ENCODE measurements at regions not wholly inside any gene's neighbourhood (a gene's known extent, or its start where the extent isn't known, plus 50 kb on each side); places are given as distances from the start of the nearest gene placed in this dataset.

DNA sequence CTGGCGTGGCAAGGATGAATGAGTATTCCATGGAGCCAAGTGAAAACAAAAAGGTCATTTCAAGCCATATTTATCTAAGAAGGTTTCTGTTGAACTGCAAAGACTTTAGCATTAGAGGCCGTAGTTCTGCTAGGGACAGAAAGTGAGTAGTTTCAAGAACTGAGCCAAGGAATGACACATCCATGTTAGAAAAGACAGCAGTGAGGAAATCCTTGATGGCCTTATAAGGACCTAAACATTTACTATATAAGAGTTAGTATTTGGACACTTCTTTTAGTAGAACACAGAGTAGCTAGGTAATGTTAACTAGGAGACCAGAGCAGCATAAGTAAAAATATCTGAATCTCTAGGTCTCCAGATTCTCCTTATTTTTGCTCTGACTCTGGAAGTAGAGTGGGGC, 329.8 kb upstream of the SEMA3D start:
- Histone ChIP-seq H3K79me2 (ENCODE audit: control insufficient read depth, insufficient read depth, low read length) (no peaks in the 10 kb centered on the region), H3K9me1 (ENCODE audit: control insufficient read depth, extremely low read depth, insufficient read depth, low read length) (no peaks in the 10 kb centered on the region), H2AFZ (ENCODE audit: control insufficient read depth, low read length) (no peak overlapping the region), H3K9ac (ENCODE audit: control insufficient read depth, extremely low read depth, insufficient read depth, low read length) (no peak overlapping the region), H3K9me3 (ENCODE audit: control insufficient read depth, low read depth, low read length) (no peaks in the 10 kb centered on the region), H3K27me3 (ENCODE audit: control insufficient read depth, extremely low read depth, insufficient read depth, low read length) (no peaks in the 10 kb centered on the region), H4K20me1 (ENCODE audit: control insufficient read depth, extremely low read depth, insufficient read depth, low read length) (no peaks in the 10 kb centered on the region), H3K4me2 (ENCODE audit: control insufficient read depth, extremely low read depth, insufficient read depth, low read depth, low read length) (no peak overlapping the region), H3K4me1 (ENCODE audit: control insufficient read depth, extremely low read depth, insufficient read depth, low read length) (no peaks in the 10 kb centered on the region), H3K27ac (ENCODE audit: control insufficient read depth, insufficient read depth, low read length) (no peak overlapping the region), H3K4me3 (ENCODE audit: control insufficient read depth in 2 of 3, extremely low read depth in 1 of 3, insufficient read depth in 2 of 3, low read depth in 1 of 3, low read length in 3 of 3) (no peak overlapping the region), H3K36me3 (ENCODE audit: control insufficient read depth in 2 of 2, extremely low read depth in 1 of 2, insufficient read depth in 2 of 2, low read length in 2 of 2) (no peaks in the 10 kb centered on the region)
- FAIRE-seq (no peak), DNase-seq (ENCODE audit: low read depth, low spot score) (no peak)
- TF ChIP-seq, protein P1, sequence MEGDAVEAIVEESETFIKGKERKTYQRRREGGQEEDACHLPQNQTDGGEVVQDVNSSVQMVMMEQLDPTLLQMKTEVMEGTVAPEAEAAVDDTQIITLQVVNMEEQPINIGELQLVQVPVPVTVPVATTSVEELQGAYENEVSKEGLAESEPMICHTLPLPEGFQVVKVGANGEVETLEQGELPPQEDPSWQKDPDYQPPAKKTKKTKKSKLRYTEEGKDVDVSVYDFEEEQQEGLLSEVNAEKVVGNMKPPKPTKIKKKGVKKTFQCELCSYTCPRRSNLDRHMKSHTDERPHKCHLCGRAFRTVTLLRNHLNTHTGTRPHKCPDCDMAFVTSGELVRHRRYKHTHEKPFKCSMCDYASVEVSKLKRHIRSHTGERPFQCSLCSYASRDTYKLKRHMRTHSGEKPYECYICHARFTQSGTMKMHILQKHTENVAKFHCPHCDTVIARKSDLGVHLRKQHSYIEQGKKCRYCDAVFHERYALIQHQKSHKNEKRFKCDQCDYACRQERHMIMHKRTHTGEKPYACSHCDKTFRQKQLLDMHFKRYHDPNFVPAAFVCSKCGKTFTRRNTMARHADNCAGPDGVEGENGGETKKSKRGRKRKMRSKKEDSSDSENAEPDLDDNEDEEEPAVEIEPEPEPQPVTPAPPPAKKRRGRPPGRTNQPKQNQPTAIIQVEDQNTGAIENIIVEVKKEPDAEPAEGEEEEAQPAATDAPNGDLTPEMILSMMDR (optimal IDR thresholded peaks at IDR 0.05 in 1 of 3, IDR thresholded peaks at IDR 0.05 in 1 of 3, conservative IDR thresholded peaks at IDR 0.05 in 1 of 3; ENCODE audit: extremely low read depth in 1 of 3, insufficient read depth in 2 of 3, low read length in 3 of 3), result no peak
- TF ChIP-seq EZH2 (IDR thresholded peaks at IDR 0.05; ENCODE audit: low read length), result no peak
- dilution Hi-C loops (cut with MboI; ENCODE audit: extremely low pct_ligation_motif_present, low sequenced_read_pairs), result no loop called here

DNA sequence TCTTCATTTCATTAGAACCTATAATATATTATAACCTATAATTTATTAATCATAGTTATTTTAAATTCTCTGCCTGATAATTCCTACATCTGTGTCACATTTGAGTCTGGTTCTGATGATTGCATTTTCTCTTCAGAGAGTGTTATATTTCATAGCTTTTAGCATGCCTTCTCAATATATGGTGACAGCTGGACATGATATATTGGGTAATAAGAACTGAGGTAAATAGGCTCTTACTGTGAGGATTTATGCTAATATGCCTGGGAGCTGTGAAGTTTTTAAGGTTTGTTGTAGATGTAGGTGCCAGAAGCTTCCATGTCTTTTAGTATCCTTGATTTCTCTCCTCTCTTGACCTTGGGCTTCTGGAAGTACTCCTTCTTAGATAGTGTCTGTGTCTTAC, 325.9 kb upstream of the SEMA3D start:
- H3K79me2 ChIP-seq (ENCODE audit: control insufficient read depth, insufficient read depth, low read length), result no peaks in the 10 kb centered on the region
- TF ChIP-seq, protein P1 (optimal IDR thresholded peaks at IDR 0.05 in 1 of 3, IDR thresholded peaks at IDR 0.05 in 1 of 3, conservative IDR thresholded peaks at IDR 0.05 in 1 of 3; ENCODE audit: extremely low read depth in 1 of 3, insufficient read depth in 2 of 3, low read length in 3 of 3), result no peak
- no peak for TF ChIP-seq EZH2 (IDR thresholded peaks at IDR 0.05; ENCODE audit: low read length)

More for the DNA sequence above, 325.9 kb upstream of the SEMA3D start:
- Histone ChIP-seq H3K36me3 (ENCODE audit: control insufficient read depth in 2 of 2, extremely low read depth in 1 of 2, insufficient read depth in 2 of 2, low read length in 2 of 2) (no peaks in the 10 kb centered on the region), H3K9me3 (ENCODE audit: control insufficient read depth, low read depth, low read length) (no peaks in the 10 kb centered on the region), H3K4me1 (ENCODE audit: control insufficient read depth, extremely low read depth, insufficient read depth, low read length) (no peaks in the 10 kb centered on the region), H3K4me2 (ENCODE audit: control insufficient read depth, extremely low read depth, insufficient read depth, low read depth, low read length) (no peak overlapping the region), H3K27me3 (ENCODE audit: control insufficient read depth, extremely low read depth, insufficient read depth, low read length) (no peaks in the 10 kb centered on the region), H3K4me3 (ENCODE audit: control insufficient read depth in 2 of 3, extremely low read depth in 1 of 3, insufficient read depth in 2 of 3, low read depth in 1 of 3, low read length in 3 of 3) (no peak overlapping the region), H3K9me1 (ENCODE audit: control insufficient read depth, extremely low read depth, insufficient read depth, low read length) (no peaks in the 10 kb centered on the region), H4K20me1 (ENCODE audit: control insufficient read depth, extremely low read depth, insufficient read depth, low read length) (no peaks in the 10 kb centered on the region), H3K9ac (ENCODE audit: control insufficient read depth, extremely low read depth, insufficient read depth, low read length) (no peak overlapping the region), H2AFZ (ENCODE audit: control insufficient read depth, low read length) (no peak overlapping the region), H3K27ac (ENCODE audit: control insufficient read depth, insufficient read depth, low read length) (no peak overlapping the region)
- dilution Hi-C loops (cut with MboI; ENCODE audit: extremely low pct_ligation_motif_present, low sequenced_read_pairs), result no loop called here
- FAIRE-seq (no peak), DNase-seq (ENCODE audit: low read depth, low spot score) (no peak)

All from keratinocyte (primary cell).